SK-N-SH (cell line): ENCODE measurements at regions not wholly inside any gene's neighbourhood (a gene's known extent, or its start where the extent isn't known, plus 50 kb on each side); places are given as distances from the start of the nearest gene placed in this dataset.

Experiments
- CTCF ChIA-PET: fragments of 300-600, 350-600 bp; formaldehyde crosslinking; extraction: SDS; loops from one replicate; lab custom pipeline; 2021; lab: Yijun Ruan, JAX
- POLR2A ChIA-PET: fragments of 350-600 bp; sonication (Branson Sonifier 250); formaldehyde crosslinking; extraction: SDS; loops from one replicate; lab custom pipeline; 2020; ENCODE audit warnings: antibody characterized with exemption, inconsistent platforms; lab: Yijun Ruan, JAX
- DNase-seq: peaks from one replicate; pipeline ENCODE4 v3.0.0; 2012
- H2AFZ ChIP-seq: fragments of 200-600 bp; sonication (generic); 2 replicates; pipeline ENCODE4 v1.8.1; 2016; ENCODE audit warnings: antibody characterized with exemption, mild to moderate bottlenecking, low read depth
- H3F3A ChIP-seq: fragments of 200-600 bp; sonication (generic); replicated peaks from 2 replicates; pipeline ENCODE3; 2016; ENCODE audit warnings: antibody characterized with exemption, mild to moderate bottlenecking; ENCODE audit not compliant: insufficient read depth
- H3K27ac ChIP-seq, 2 experiments: fragments of 200-500 bp in 1 of 2; fragments of 200-600 bp in 1 of 2; sonication (Bioruptor generic) in 1 of 2; sonication (generic), shearing (Covaris generic) in 1 of 2; 2 replicates each; pipeline versions ENCODE4 v1.5.1 to v1.6.1; 2014 to 2016; ENCODE audit warnings: low read depth in 2 of 2, inconsistent platforms in 1 of 2, low read length in 1 of 2, mild to moderate bottlenecking in 1 of 2, mixed read lengths in 1 of 2
- H3K27me3 ChIP-seq: fragments of 200-600 bp; sonication (generic), shearing (Covaris generic); 2 replicates; pipeline ENCODE4 v1.6.1; 2016; ENCODE audit warnings: mixed run types; ENCODE audit not compliant: insufficient read depth
- H3K36me3 ChIP-seq, 2 experiments: fragments of 200-500 bp in 1 of 2; fragments of 200-600 bp in 1 of 2; sonication (Bioruptor generic) in 1 of 2; sonication (generic) in 1 of 2; replicated peaks in 1 of 2; 2 replicates each; pipeline versions ENCODE3 to v1.5.1; 2014 to 2016; ENCODE audit warnings: low read length in 1 of 2, mild to moderate bottlenecking in 1 of 2; ENCODE audit not compliant: insufficient read depth in 2 of 2, control insufficient read depth in 1 of 2
- H3K4me1 ChIP-seq, 2 experiments: fragments of 200-500 bp in 1 of 2; fragments of 200-600 bp in 1 of 2; sonication (Bioruptor generic) in 1 of 2; sonication (generic), shearing (Covaris generic) in 1 of 2; 2 replicates each; pipeline versions ENCODE4 v1.5.1 to v1.6.1; 2014 to 2016; ENCODE audit warnings: low read depth in 1 of 2, low read length in 1 of 2, mixed run types in 1 of 2; ENCODE audit not compliant: insufficient read depth in 2 of 2, control insufficient read depth in 1 of 2
- H3K4me2 ChIP-seq: fragments of 200-600 bp; sonication (generic), shearing (Covaris generic); 2 replicates; pipeline ENCODE4 v1.6.1; 2017; ENCODE audit warnings: mixed run types
- H3K4me3 ChIP-seq, 2 experiments: fragments of 200-500 bp in 1 of 2; fragments of 200-600 bp in 1 of 2; sonication (Bioruptor generic) in 1 of 2; sonication (generic), shearing (Covaris generic) in 1 of 2; 2 replicates each; pipeline versions ENCODE4 v1.5.1 to v1.8.1; 2014 to 2016; ENCODE audit warnings: low read depth in 2 of 2, inconsistent platforms in 1 of 2, low read length in 1 of 2, mild to moderate bottlenecking in 1 of 2, mixed read lengths in 1 of 2, moderate library complexity in 1 of 2
- H3K79me2 ChIP-seq: fragments of 200-600 bp; sonication (generic); 2 replicates; pipeline ENCODE4 v1.8.1; 2017; ENCODE audit warnings: mild to moderate bottlenecking; ENCODE audit not compliant: insufficient read depth
- H3K9ac ChIP-seq: fragments of 200-600 bp; sonication (generic); 2 replicates; pipeline ENCODE4 v1.6.1; 2017; ENCODE audit warnings: mixed run types
- H3K9me2 ChIP-seq: fragments of 200-600 bp; sonication (generic); 2 replicates; pipeline ENCODE4 v1.6.1; 2017; ENCODE audit warnings: mixed run types
- H3K9me3 ChIP-seq: fragments of 200-600 bp; sonication (generic); 2 replicates; pipeline ENCODE4 v1.6.1; 2017; ENCODE audit warnings: mixed run types, mild to moderate bottlenecking, moderate library complexity
- H4K20me1 ChIP-seq: fragments of 200-600 bp; sonication (generic); 2 replicates; pipeline ENCODE4 v1.6.1; 2017; ENCODE audit warnings: mild to moderate bottlenecking, mixed run types; ENCODE audit not compliant: insufficient read depth
- CHD2 ChIP-seq: fragments of 150-350 bp; IDR thresholded peaks from 2 replicates; pipeline ENCODE4 v1.6.1; 2018; ENCODE audit warnings: low read length; ENCODE audit not compliant: partially characterized antibody
- ELF1 ChIP-seq: IDR thresholded peaks from 2 replicates; pipeline ENCODE4 v1.4.0; 2012
- EP300 ChIP-seq, 2 experiments: IDR thresholded peaks; 2 replicates each; pipeline versions ENCODE4 v1.4.0 to v1.6.1; 2012; ENCODE audit warnings: borderline replicate concordance in 1 of 2, low read depth in 1 of 2, low read length in 1 of 2
- EZH2phosphoT487 ChIP-seq: fragments of 200-600 bp; sonication (generic); IDR thresholded peaks from 2 replicates; pipeline ENCODE4 v1.6.1; 2017; ENCODE audit warnings: low read depth, mixed run types, mild to moderate bottlenecking, antibody characterized with exemption, moderate library complexity, borderline replicate concordance
- FOXM1 ChIP-seq: IDR thresholded peaks from 2 replicates; pipeline ENCODE4 v1.4.0; 2012; ENCODE audit warnings: low read depth, mild to moderate bottlenecking
- GABPA ChIP-seq: IDR thresholded peaks from 2 replicates; pipeline ENCODE4 v1.4.0; 2012; ENCODE audit warnings: low read depth, mild to moderate bottlenecking
- IRF3 ChIP-seq: fragments of 150-350 bp; IDR thresholded peaks from 2 replicates; pipeline ENCODE4 v1.6.1; 2016; ENCODE audit warnings: mild to moderate bottlenecking, low read depth, low read length
- NFIC ChIP-seq: IDR thresholded peaks from 2 replicates; pipeline ENCODE4 v1.4.0; 2012; ENCODE audit warnings: borderline replicate concordance
- PBX3 ChIP-seq: IDR thresholded peaks from 2 replicates; pipeline ENCODE4; 2012
- RAD21 ChIP-seq: IDR thresholded peaks from 2 replicates; pipeline ENCODE4 v1.6.1; 2012; ENCODE audit warnings: mild to moderate bottlenecking, low read length
- RCOR1 ChIP-seq: fragments of 150-350 bp; IDR thresholded peaks from 2 replicates; pipeline ENCODE4 v1.6.1; 2017; ENCODE audit warnings: antibody characterized with exemption, low read length
- REST ChIP-seq: IDR thresholded peaks from 2 replicates; pipeline ENCODE4 v1.6.1; 2012; ENCODE audit warnings: mild to moderate bottlenecking, low read depth, low read length, moderate library complexity
- RXRA ChIP-seq: IDR thresholded peaks from 2 replicates; pipeline ENCODE4 v1.4.0; 2012; ENCODE audit warnings: low read depth, mild to moderate bottlenecking, borderline replicate concordance
- SMC3 ChIP-seq: IDR thresholded peaks from 2 replicates; pipeline ENCODE4 v1.6.1; 2012; ENCODE audit warnings: low read depth, low read length, improper control_type of control experiment
- TAF1 ChIP-seq: IDR thresholded peaks from 2 replicates; pipeline ENCODE4 v1.6.1; 2012; ENCODE audit warnings: low read depth, mild to moderate bottlenecking, low read length, moderate library complexity, borderline replicate concordance
- TCF12 ChIP-seq: IDR thresholded peaks from 2 replicates; pipeline ENCODE4 v1.4.0; 2012
- TEAD4 ChIP-seq: IDR thresholded peaks from 2 replicates; pipeline ENCODE4 v1.4.0; 2012; ENCODE audit warnings: mild to moderate bottlenecking, borderline replicate concordance; ENCODE audit not compliant: insufficient read depth
- YY1 ChIP-seq: IDR thresholded peaks from 2 replicates; pipeline ENCODE4 v1.4.0; 2012; ENCODE audit warnings: low read depth, mild to moderate bottlenecking
- WGBS: methylation state at CpG from one replicate; pipeline ENCODE4 v1.1.6; 2017; ENCODE audit warnings: low lambda C conversion rate; 5-methylcytosine and 5-hydroxymethylcytosine counted together

- no peaks in the 10 kb centered on the region for H4K20me1 ChIP-seq
- no peak for TF ChIP-seq REST
- TF ChIP-seq TCF12, result no peak
- TF ChIP-seq PBX3, result no peak
- TF ChIP-seq EP300 (IDR thresholded peaks at IDR 0.05; ENCODE audit: borderline replicate concordance in 1 of 2, low read depth in 1 of 2, low read length in 1 of 2), result no peak
- TF ChIP-seq YY1, result no peak
- TF ChIP-seq EZH2phosphoT487, result no peak
- TF ChIP-seq SMC3, result no peak
- TF ChIP-seq TAF1, result no peak
- TF ChIP-seq RAD21, result no peak
- no peak for TF ChIP-seq CHD2
- TF ChIP-seq ELF1, result no peak
- no peak for TF ChIP-seq FOXM1
- no peak for TF ChIP-seq RXRA
- no peak for TF ChIP-seq TEAD4
- TF ChIP-seq GABPA, result no peak
- TF ChIP-seq RCOR1, result no peak
- no peak for TF ChIP-seq NFIC
- no peak for TF ChIP-seq IRF3
- CTCF ChIA-PET, result interaction anchor here (1.6 kb wide), 1 partner anchor 116 kb away, joined by 3 read pairs; no protein-coding TSS in a partner anchor
- no peak overlapping the region; a peak in 1 of 4 replicates for H3K27ac ChIP-seq
- peaks cover 0 to 33% of the 10 kb centered on the region in 2 experiments; a peak in 1 of 4 replicates for H3K4me1 ChIP-seq
- no peak for DNase-seq
- POLR2A ChIA-PET, result no interaction called here
- no peaks in the 10 kb centered on the region for H3K27me3 ChIP-seq
- H3K36me3 ChIP-seq, result no peaks in the 10 kb centered on the region
- no peaks in the 10 kb centered on the region for H3K9me3 ChIP-seq
- H3K9me2 ChIP-seq, result no peaks in the 10 kb centered on the region
- no peaks in the 10 kb centered on the region for H3K79me2 ChIP-seq
- no peak overlapping the region for H3K4me3 ChIP-seq
- H3K4me2 ChIP-seq, result no peak overlapping the region
- WGBS, result 78% methylated on average over 17 of the region's 18 CpGs
- H3F3A ChIP-seq, result no peaks in the 10 kb centered on the region
- no peak overlapping the region for H3K9ac ChIP-seq
- H2AFZ ChIP-seq, result no peak overlapping the region
Observed at GRCh38 chr1:29964718-29965533, 728.6 kb downstream of the PTPRU start.
